Cardiac septum (tissue), 1 donor: ENCODE measurements at regions not wholly inside any gene's neighbourhood (a gene's known extent, or its start where the extent isn't known, plus 50 kb on each side); places are given as distances from the start of the nearest gene placed in this dataset.
A peak's percentile ranks its signal among the peaks of the same experiment; 100 is the strongest.

ENCODE experiments used
- DNase-seq: peaks from one replicate; pipeline ENCODE4 v3.0.0-alpha.2; 2020; ENCODE audit warnings: low spot score
- intact Hi-C: fragments of 100-400 bp; cut with DNase I; formaldehyde crosslinking; loops from one replicate; pipeline ENCODE4 v1.14.0; 2022
- donor health status: DM: no; HTN: no; CAD: no.

GRCh38 chr20:39800548-39800947 is 838.4 kb downstream of the DHX35 start:
- intact Hi-C loops = no loop called here

DNA sequence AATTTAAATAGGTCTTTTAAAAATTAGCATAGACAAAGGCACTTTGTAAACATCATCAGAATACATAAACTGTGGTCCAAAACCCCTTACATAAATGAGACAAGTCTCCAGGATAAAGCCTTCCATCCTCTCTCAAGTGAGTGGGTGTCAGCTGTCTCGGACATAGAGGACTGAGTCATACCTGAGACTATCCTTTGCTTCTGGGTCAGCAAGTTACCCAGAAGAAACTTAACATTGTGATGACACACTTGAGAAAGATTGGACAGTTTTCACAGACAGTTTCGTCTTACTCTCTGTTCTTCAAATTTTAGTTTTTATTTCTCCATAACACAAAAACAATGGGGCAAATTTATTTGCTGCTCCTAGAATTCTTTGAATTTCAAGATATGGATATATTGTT is 838.0 kb downstream of the DHX35 start:
- intact Hi-C loops = no loop called here
- DNase-seq = no peak

More at GRCh38 chr20:39800548-39800947, 838.4 kb downstream of the DHX35 start:
- no peak for DNase-seq

DNA sequence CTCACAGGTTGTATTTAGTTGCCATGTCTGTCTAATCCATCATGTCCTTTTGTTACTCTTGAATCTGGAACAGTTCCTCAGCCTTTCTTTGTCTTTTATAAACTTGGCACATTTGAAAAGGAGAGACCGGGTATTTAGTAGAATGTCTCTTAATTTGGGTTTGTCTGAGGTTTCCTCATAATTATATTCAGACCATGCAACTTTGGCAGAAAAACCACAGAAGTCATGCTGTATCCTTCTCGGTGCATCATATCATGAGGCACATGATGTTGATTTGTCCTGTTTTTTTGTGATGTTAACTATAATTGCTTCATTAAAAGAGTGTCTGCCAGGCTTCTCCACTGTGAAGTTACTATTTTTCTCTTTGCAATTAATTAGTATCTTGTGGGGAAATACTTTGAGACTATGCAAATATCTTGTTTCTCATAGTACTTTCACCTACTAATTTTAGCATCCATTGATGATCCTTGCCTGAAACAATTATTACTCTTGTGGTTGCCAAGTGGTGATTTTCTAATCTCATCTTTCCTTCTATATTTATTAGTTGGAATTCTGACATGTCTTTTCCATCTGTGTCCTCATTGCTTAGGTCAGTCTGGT is 837.3 kb downstream of the DHX35 start:
- intact Hi-C loops = no loop called here
- DNase-seq = no peak

DNA sequence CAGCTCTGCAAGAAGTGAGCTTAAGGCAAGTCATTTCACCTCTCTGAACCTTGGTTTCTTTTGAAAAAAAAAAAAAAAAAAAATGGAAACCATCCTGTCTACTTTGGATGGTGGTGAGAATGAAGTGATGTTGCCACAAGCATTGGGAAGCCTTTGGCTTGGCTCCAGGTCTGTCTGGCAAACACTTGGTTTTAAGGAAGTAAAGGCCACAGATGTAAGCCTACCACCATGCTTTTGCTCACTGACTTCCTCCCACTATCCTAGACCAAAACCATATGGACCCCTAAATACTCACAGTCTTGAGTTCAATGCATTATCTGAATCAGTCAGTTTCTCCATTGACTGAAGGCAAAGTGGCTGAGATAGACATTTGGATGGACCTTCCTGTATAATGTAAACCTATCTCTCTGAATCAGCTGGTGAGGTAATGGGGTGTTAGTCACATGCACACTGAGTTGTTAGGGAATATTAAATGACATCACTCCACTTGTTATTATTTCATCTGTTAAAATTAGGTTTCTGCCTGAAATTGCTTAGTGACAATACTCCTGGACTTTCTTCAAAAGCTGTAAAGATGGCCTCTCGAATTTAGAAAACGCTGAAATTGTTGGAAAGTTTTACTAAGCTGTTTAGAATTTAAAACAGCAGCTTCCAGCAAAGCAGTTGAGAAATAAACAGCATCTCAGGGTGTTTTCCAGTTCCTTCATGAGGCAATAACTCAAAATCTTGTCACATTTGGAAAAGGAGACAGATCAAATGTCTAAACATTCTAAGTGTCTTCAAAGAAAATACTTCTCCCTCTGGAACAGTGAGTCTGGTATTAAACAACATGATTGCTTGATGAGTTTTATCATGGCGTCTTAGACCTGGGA is 833.5 kb downstream of the DHX35 start:
- intact Hi-C loops = no loop called here
- DNase-seq = no peak

DNA sequence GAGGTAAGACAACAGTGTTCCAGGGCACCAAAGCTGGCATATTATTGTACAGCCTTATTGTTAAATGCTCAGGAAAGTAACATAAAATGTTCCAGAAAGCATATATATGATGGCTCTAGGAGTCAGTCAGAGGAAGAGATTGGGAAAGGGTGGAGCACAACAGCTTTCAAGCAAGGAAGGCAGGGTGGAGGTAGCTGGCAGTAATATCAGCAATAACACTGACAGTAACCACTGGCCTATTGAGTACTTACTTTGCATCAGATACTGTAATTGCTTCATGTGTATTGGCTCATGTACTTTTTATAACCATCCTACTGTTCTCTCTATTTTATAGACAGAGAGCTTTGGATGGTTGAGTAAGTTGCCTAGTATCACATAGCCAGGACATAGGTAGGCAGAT is 830.2 kb downstream of the DHX35 start:
- no peak for DNase-seq
- intact Hi-C loops = no loop called here

DNA sequence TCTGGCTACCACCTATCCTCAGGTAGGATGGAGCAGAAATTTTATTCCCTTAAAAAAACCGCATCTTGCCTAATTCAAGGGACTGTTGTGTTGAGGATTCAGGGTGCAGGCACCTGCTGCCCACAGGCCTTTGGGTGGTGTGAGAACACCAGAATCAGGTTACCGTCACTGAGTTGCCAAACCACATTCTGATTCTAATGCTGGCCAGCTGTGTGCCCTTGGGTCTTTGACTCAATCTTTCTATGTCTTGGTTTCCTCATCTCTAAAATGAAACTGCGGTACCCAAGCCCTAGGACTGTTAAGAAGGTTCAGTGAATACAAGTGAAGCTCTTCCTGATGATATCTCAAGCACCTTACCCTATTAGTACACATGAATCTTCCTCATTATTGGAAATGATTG is 827.3 kb downstream of the DHX35 start:
- no peak for DNase-seq
- intact Hi-C loops = no loop called here

DNA sequence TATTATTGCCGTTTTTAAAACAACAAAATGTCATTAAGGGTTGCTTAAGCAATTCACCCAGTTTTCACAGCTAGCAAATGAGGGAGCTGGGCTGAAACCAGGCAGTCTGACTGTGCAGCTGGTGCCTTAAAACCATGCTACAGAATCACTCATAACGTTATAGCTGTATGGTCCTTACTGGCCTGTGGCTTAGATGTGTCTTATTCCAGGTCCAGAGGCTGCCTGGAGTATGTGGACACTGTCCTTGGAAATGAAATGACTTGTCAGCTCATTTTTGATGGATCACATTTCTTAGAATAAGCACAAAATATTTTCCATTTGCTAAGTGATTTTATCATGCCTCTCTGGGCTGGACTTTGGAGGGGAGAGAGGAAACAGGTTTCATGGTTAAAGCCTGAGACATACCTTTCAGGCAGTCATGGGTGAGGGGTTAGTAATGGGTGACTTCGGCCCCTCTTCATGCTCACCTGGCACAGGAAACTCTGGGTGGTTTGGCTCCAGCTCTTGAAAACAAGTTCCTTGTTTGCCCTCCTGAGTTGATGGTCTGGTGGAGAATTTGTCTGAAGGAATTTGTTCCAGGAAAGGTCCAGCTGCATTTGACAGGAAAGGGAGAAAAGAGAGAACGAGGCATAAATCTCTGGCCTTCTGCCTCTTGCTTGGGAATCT is 823.2 kb downstream of the DHX35 start:
- DNase-seq = no peak
- intact Hi-C loops = no loop called here

- no peak for DNase-seq
- intact Hi-C loops = no loop called here
Measured at GRCh38 chr20:39784693-39785092, 822.5 kb downstream of the DHX35 start.

DNA sequence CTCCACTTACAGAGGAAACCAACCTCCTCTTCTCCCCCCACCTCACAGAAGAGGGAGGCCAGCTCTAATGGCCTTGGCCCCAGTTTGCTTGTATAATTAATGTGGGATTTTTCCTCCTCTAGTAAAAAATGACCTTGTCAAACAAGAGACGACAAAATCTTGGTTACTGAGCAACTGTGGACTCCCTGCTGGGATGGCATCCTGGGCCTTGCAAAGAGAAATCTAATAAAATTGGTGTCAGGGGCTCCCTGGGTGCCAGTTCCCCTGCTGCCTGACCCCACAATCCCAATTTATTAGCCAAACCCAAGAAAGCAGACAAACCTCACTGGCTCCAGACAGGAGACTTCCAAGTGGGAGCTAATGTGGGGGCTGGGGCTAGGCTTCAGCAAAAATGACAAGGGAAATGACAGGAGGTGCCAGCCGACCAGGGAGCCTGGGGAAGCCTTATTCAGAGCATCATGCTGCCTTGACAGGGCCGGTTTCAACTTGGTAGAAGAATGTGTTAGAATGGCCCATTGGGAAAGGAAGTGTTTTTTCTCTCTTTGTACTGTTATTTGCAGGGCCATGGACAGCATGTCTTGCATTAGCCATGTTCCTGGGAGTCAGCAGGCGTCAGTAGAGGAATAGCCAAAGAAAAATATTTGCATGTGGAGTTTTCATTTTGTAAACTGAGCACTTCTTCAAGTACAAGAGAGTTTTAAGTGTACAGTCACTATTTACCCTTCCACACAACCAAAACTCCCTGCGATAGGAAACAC is 816.9 kb downstream of the DHX35 start:
- intact Hi-C loops = no loop called here
- no peak for DNase-seq

DNA sequence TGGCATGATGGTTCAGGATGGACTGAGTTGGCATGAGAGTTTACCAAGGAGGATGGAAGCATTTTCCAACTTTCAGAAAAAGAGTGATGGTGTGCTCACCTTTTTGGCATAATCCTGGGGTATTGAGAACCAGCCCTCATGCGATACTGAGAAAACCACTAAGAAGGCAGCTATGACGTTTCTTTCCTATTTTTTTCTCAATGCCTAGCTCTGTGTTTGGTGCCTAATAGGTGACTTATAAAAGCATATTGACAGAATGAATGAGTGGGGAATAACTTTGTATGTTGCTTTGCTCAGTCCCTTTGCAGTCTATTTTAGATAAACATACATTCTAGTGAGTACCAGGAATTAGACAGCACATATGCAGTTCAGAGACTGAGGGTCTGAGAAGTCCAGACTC is 816.3 kb downstream of the DHX35 start:
- DNase-seq = no peak
- intact Hi-C loops = no loop called here

DNA sequence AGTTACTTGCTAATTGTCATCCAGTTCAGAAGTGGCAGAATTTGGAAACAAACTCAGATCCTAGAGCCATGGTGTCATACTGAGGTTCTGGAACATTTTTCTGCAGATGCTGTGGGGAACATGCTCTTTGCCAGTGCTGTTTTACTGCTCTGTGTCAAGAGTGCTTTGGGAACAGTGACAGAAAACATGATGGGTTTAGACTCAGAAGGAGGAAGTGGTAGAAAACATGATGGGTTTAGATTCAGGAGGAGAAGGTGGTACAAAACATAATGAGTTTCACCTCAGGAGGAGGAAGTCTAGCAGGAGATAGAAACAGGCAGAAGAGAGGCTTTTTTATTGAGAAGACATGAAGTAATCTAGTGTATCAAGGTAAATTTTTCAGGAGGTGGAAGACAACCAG is 815.5 kb downstream of the DHX35 start:
- no peak for DNase-seq
- intact Hi-C loops = no loop called here

DNA sequence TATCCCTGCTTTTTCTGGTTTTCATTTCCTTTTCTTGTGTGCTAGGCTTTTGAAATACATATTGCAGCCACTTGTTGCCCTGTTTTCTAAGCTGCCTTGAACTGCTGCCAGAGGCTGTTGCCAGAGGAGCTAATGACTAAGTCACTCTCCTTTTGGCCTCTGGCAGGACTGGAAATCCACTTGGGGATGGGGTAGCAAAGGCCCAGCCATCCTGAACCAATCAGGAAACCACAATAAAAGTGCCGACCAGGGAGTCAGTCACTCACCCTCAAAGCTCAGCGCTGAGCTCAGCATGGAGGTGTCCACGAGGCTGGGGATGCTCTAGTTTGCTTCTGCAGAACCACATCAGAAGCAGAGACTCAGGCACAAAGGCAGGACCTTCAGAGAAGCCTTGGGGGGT is 813.0 kb downstream of the DHX35 start:
- peak; percentile 80 for DNase-seq
- intact Hi-C loops = no loop called here

- intact Hi-C loops = no loop called here
- DNase-seq = no peak
Measured at GRCh38 chr20:39773380-39774000, 811.3 kb downstream of the DHX35 start.

DNA sequence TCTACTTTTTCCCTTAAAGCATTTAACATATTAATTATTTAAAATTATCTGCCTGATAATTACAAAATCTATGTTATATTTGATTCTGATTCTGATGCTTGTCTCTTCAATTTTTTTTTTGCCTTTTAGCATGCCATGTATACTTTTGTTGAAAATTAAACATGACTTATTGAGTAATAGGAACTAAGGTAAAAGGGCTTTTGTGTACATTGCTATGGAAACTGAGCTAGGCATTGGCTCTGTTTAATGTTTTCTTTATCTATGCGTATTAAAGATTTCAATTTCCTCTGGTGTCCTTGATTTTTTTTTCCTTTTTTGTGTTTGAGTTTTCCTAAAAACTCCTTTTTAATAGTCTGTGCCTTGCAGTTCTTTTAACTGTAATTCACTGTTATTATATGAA is 805.2 kb downstream of the DHX35 start:
- no peak for DNase-seq
- intact Hi-C loops = no loop called here

GRCh38 chr20:39766333-39766732 is 804.2 kb downstream of the DHX35 start:
- no peak for DNase-seq
- intact Hi-C loops = no loop called here

- intact Hi-C loops = no loop called here
- DNase-seq = no peak
Measured at GRCh38 chr20:39762716-39763115, 800.6 kb downstream of the DHX35 start.

DNA sequence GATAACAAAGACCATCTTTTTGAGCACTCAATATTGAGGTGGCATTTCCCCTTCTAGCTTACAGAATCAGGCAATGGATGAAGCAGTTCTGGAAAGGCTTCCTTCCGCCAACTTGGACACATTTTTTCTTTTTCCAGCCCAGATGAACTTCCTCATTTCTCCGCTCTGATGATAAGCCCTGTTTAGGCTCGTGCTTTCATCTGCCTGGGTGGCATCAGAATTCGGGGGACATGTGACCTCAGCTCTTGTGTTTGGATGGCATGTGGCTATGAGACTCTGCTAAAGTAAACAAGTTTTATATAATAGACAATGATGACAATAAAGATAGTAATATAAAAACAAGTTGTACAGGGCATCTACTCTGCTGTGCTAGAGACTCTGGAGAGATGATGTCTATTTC is 796.7 kb downstream of the DHX35 start:
- intact Hi-C loops = no loop called here
- DNase-seq = no peak

DNA sequence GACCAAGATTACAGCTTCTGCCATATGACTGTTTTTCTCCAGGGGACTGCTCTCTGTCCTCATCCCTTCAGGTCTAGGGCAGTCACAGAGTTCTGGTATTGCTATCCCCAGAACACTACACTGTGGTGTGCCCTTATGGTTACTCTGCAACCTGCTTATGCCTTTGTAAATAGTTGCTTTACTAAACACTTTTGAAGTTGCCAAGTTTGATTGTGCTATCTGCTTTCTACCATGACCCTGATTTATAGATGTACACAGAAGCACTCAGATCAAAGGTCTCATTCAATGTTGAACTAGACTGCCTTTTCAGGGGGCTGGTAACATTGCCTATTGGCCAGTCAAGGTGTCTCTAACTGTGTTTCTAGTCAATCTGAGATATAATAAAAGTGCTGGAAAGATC is 794.7 kb downstream of the DHX35 start:
- intact Hi-C loops = no loop called here
- DNase-seq = no peak

GRCh38 chr20:39756369-39756768 is 794.2 kb downstream of the DHX35 start:
- intact Hi-C loops = no loop called here
- no peak for DNase-seq
